ENCODE measurements at regions not wholly inside any gene's neighbourhood (a gene's known extent, or its start where the extent isn't known, plus 50 kb on each side); places are given as distances from the start of the nearest gene placed in this dataset.
"Not testable (repeated sequence)": the region's sequence is repeated elsewhere in the genome, so short reads cannot be mapped to it uniquely, and the experiment has no call there.

GRCh38 chr6:76942203-76942966 lies 520.9 kb downstream of the HTR1B start:
- no peak for DNase-seq

GRCh38 chr6:76940191-76940590 lies 523.1 kb downstream of the HTR1B start:
- no peak for DNase-seq

GRCh38 chr6:76914737-76915136 lies 548.6 kb downstream of the HTR1B start:
- DNase-seq, result no peak

GRCh38 chr6:76905541-76905940 lies 557.8 kb downstream of the HTR1B start:
- not testable (repeated sequence) for DNase-seq

GRCh38 chr6:76892542-76892941 lies 570.7 kb downstream of the HTR1B start:
- no peak for DNase-seq

- DNase-seq, result no peak
Observed at GRCh38 chr6:76888351-76888750, 574.9 kb downstream of the HTR1B start.

- DNase-seq, result no peak
Observed at GRCh38 chr6:76886900-76887299, 576.4 kb downstream of the HTR1B start.

GRCh38 chr6:76885861-76886301 lies 577.4 kb downstream of the HTR1B start:
- no peak for DNase-seq

- DNase-seq, result no peak
Observed at GRCh38 chr6:76881414-76881813, 581.9 kb downstream of the HTR1B start.

- peak in 1 of 2 experiments; percentile 3 for DNase-seq
Observed at GRCh38 chr6:76876922-76877553, 586.3 kb downstream of the HTR1B start.

GRCh38 chr6:76876430-76876829 lies 586.9 kb downstream of the HTR1B start:
- DNase-seq, result not testable (repeated sequence)

- no peak for DNase-seq
Observed at GRCh38 chr6:76867182-76867581, 596.1 kb downstream of the HTR1B start.

- DNase-seq, result no peak
Observed at GRCh38 chr6:76866091-76866915, 597.0 kb downstream of the HTR1B start.

GRCh38 chr6:76862936-76863335 lies 600.4 kb downstream of the HTR1B start:
- DNase-seq, result no peak

GRCh38 chr6:76861403-76861802 lies 601.9 kb downstream of the HTR1B start:
- no peak for DNase-seq

GRCh38 chr6:76856065-76856464 lies 607.2 kb downstream of the HTR1B start:
- DNase-seq, result no peak

- DNase-seq, result no peak
Observed at GRCh38 chr6:76852776-76853175, 610.5 kb downstream of the HTR1B start.

GRCh38 chr6:76849274-76849970 lies 613.9 kb downstream of the HTR1B start:
- not testable (repeated sequence) for DNase-seq

GRCh38 chr6:76843054-76843822 lies 620.1 kb downstream of the HTR1B start:
- no peak for DNase-seq

GRCh38 chr6:76840865-76841264 lies 622.4 kb downstream of the HTR1B start:
- DNase-seq, result no peak

GRCh38 chr6:76840041-76840745 lies 623.1 kb downstream of the HTR1B start:
- DNase-seq, result no peak

Data from NCI-H1930 (cell line).